Spleen (tissue), 7 donors: ENCODE measurements at regions not wholly inside any gene's neighbourhood (a gene's known extent, or its start where the extent isn't known, plus 50 kb on each side); places are given as distances from the start of the nearest gene placed in this dataset.

Source experiments
- CTCF ChIP-seq, 11 experiments: fragments of 200-600 bp in 7 of 11; fragments of 450-650 bp in 4 of 11; sonication (generic) in 4 of 11; IDR thresholded peaks in 8 of 11; conservative IDR thresholded peaks in 3 of 11; 1 replicate in 7 of 11; 2 replicates in 4 of 11; pipeline versions ENCODE4 v1.4.0 to v1.8.0; 2016 to 2021; ENCODE audit warnings: antibody characterized with exemption in 11 of 11, inconsistent platforms in 4 of 11, mild to moderate bottlenecking in 1 of 11
- POLR2A ChIP-seq, 3 donors: fragments of 450-650 bp; IDR thresholded peaks; one replicate each; pipeline ENCODE4 v1.5.1; 2017; ENCODE audit warnings: antibody characterized with exemption in 3 of 3, mild to moderate bottlenecking in 1 of 3
- POLR2AphosphoS5 ChIP-seq, 3 donors: sonication (generic); formaldehyde crosslinking; IDR thresholded peaks; one replicate each; pipeline ENCODE4 v1.5.1; 2017; ENCODE audit warnings: antibody characterized with exemption in 3 of 3
- donor health status: DM: no; HTN: no; CAD: no; lungs with moderate emphysema.
- donor health status: DM: no; HTN: no; CAD: no.
- donor health status: DM: no; HTN: no; CAD: no.

DNA sequence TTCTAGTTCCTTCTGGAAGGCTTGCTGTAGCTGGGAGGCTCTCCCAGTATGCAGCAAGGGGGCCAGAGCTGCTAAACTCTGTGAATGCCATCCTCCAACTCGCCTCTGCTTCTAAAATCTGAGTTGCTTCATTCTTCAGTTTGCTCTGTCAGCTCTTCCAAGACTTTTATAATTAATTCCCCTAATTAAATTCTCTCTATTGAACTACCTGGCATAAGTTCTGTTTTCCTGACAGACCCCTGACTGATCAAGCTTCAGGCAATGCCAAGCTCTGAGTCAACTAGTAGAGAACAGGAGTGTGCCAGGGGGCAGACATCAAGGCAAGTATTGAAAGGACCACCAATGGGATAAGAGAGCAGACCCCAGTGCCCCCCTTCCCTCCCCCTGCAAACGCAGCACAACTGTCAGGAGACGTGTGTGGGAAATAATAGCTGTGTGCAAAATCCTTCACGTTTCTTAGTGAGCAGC lies 109.3 kb upstream of the TAB2 start:
- TF ChIP-seq CTCF (IDR thresholded peaks at IDR 0.05 in 8 of 11, conservative IDR thresholded peaks at IDR 0.05 in 3 of 11) (no peak), POLR2AphosphoS5 (IDR thresholded peaks at IDR 0.05) (no peak), POLR2A (IDR thresholded peaks at IDR 0.05) (no peak)
